K562 (cell line): ENCODE measurements at regions not wholly inside any gene's neighbourhood (a gene's known extent, or its start where the extent isn't known, plus 50 kb on each side); places are given as distances from the start of the nearest gene placed in this dataset.

ENCODE experiments used
- ATAC-seq: fragments of 200-7000 bp; cut with Tn5 transposase; 3 replicates; pipeline ENCODE4 v1.9.1; 2020; ENCODE audit warnings: moderate library complexity
- BruUV-seq: library from RNA; stranded (reverse); fragments of 400-500 nt; replicated peaks from 2 replicates; lab custom pipeline; 2021; lab: Mats Ljungman, UMichigan
- CTCF ChIA-PET: fragments of 300-600 bp; formaldehyde crosslinking; extraction: SDS; loops from one replicate; lab custom pipeline; 2021; ENCODE audit warnings: low intra/inter-chr PET ratio; lab: Yijun Ruan, JAX
- POLR2A ChIA-PET: fragments of 300-600, 350-650 bp; sonication (Branson Sonifier 250); formaldehyde crosslinking; extraction: SDS; loops from one replicate; lab custom pipeline; 2021; ENCODE audit warnings: antibody characterized with exemption, inconsistent platforms; lab: Yijun Ruan, JAX
- DNase-seq, 4 experiments: peaks; one replicate each; pipeline versions ENCODE4 v3.0.0 to v3.0.0-alpha.2; 2011 to 2018; ENCODE audit warnings: low spot score in 3 of 4, mixed read lengths in 3 of 4; ENCODE audit errors: extremely low read depth in 1 of 4
- FAIRE-seq: peaks from 2 replicates; lab custom pipeline; 2011; peaks lifted over from hg19 to GRCh38; lab: Jason Lieb, UNC
- H2AFZ ChIP-seq: 2 replicates; pipeline ENCODE4 v1.6.0; 2011; ENCODE audit warnings: low read depth, low read length, control low read depth, inconsistent platforms
- H3K27ac ChIP-seq: fragments of 200-600 bp; 3 replicates; pipeline ENCODE4 v1.8.0; 2011; ENCODE audit warnings: low read depth, mild to moderate bottlenecking, control low read depth, inconsistent platforms, low read length, moderate library complexity, mixed read lengths; ENCODE audit errors: extremely low read depth
- H3K27me3 ChIP-seq, 2 experiments: fragments of 300-600 bp in 1 of 2; 2 replicates in 1 of 2; 3 replicates in 1 of 2; pipeline versions ENCODE4 v1.6.0 to v1.8.0; 2011; ENCODE audit warnings: inconsistent platforms in 2 of 2, low read length in 2 of 2, mild to moderate bottlenecking in 1 of 2, mixed read lengths in 1 of 2, moderate library complexity in 1 of 2; ENCODE audit not compliant: control insufficient read depth in 2 of 2, insufficient read depth in 2 of 2
- H3K36me3 ChIP-seq: fragments of 300-600 bp; 3 replicates; pipeline ENCODE4 v1.8.0; 2011; ENCODE audit warnings: mild to moderate bottlenecking, low read length, inconsistent platforms; ENCODE audit not compliant: control insufficient read depth, insufficient read depth
- H3K4me1 ChIP-seq, 2 experiments: fragments of 200-600 bp in 1 of 2; replicated peaks in 1 of 2; 2 replicates in 1 of 2; 3 replicates in 1 of 2; pipeline versions ENCODE4 v1.5.1 to v1.8.0; 2011; ENCODE audit warnings: inconsistent platforms in 2 of 2, low read length in 2 of 2, mild to moderate bottlenecking in 1 of 2, mixed read lengths in 1 of 2, moderate library complexity in 1 of 2; ENCODE audit not compliant: control insufficient read depth in 2 of 2, insufficient read depth in 2 of 2
- H3K4me2 ChIP-seq: 2 replicates; pipeline ENCODE4 v1.6.1; 2011; ENCODE audit warnings: low read length, control low read depth, inconsistent platforms, mixed read lengths; ENCODE audit not compliant: insufficient read depth
- H3K4me3 ChIP-seq: fragments of 200-600 bp; sonication (generic), shearing (Covaris generic); 2 replicates; pipeline ENCODE4 v1.5.1; 2016; ENCODE audit warnings: control low read depth, inconsistent platforms
- H3K79me2 ChIP-seq: fragments of 200-600 bp; 3 replicates; pipeline ENCODE4 v1.8.0; 2011; ENCODE audit warnings: low read length, inconsistent platforms; ENCODE audit not compliant: control insufficient read depth, insufficient read depth
- H3K9ac ChIP-seq, 2 experiments: 2 replicates each; pipeline versions ENCODE4 v1.6.0 to v1.6.1; 2011; ENCODE audit warnings: low read depth in 2 of 2, low read length in 2 of 2, control low read depth in 1 of 2, inconsistent platforms in 1 of 2, mild to moderate bottlenecking in 1 of 2, mixed read lengths in 1 of 2; ENCODE audit not compliant: insufficient read depth in 1 of 2
- H3K9me1 ChIP-seq: one replicate; pipeline ENCODE4 v1.6.0; 2011; ENCODE audit warnings: inconsistent platforms, mild to moderate bottlenecking, low read length, moderate library complexity; ENCODE audit not compliant: control insufficient read depth, insufficient read depth
- H3K9me3 ChIP-seq: replicated peaks from 2 replicates; pipeline ENCODE4 v1.5.1; 2011; ENCODE audit warnings: low read depth, low read length, inconsistent platforms; ENCODE audit not compliant: control insufficient read depth, insufficient read depth
- H4K20me1 ChIP-seq: replicated peaks from 2 replicates; pipeline ENCODE4 v1.6.1; 2011; ENCODE audit warnings: low read length, inconsistent platforms, mixed read lengths; ENCODE audit not compliant: control insufficient read depth, insufficient read depth
- EP400 ChIP-seq: fragments of 450-650 bp; IDR thresholded peaks from 2 replicates; pipeline ENCODE4 v1.6.1; 2017; ENCODE audit warnings: antibody characterized with exemption, mild to moderate bottlenecking, moderate library complexity
- RCOR1 ChIP-seq, 2 experiments: IDR thresholded peaks; 2 replicates each; pipeline ENCODE4 v1.6.1; 2012; ENCODE audit warnings: low read depth in 2 of 2, low read length in 2 of 2, borderline replicate concordance in 1 of 2, improper control_type of control experiment in 1 of 2
- SMARCA5 ChIP-seq: fragments of 450-650 bp; IDR thresholded peaks from 2 replicates; pipeline ENCODE4 v1.6.1; 2016
- SUPT5H ChIP-seq: fragments of 450-650 bp; IDR thresholded peaks from 2 replicates; pipeline ENCODE4 v1.6.1; 2016
- TCF7L2 ChIP-seq: fragments of 150-350 bp; IDR thresholded peaks from 2 replicates; pipeline ENCODE4 v1.6.1; 2016; ENCODE audit warnings: low read depth, mild to moderate bottlenecking, low read length, moderate library complexity
- WGBS: fragments of 100-300 bp; shearing (Covaris generic); methylation state at CpG from one replicate; pipeline ENCODE4 v1.1.6; 2016; ENCODE audit warnings: low coverage, mixed read lengths; ENCODE audit not compliant: insufficient coverage; ENCODE audit errors: missing lambda C conversion rate; 5-methylcytosine and 5-hydroxymethylcytosine counted together
- in situ Hi-C: fragments of 300-500 bp; cut with MboI; formaldehyde crosslinking; loops from 4 replicates; pipeline ENCODE4 v1.15.0; 2018; ENCODE audit warnings: inconsistent platforms, mixed read lengths
- intact Hi-C: fragments of 100-400 bp; cut with micrococcal nuclease; formaldehyde crosslinking; loops from 2 replicates; pipeline ENCODE4 v1.14.2; 2022
- TF ChIP-seq, protein P1 (sequence below): sonication (generic); formaldehyde crosslinking; IDR thresholded peaks from 2 replicates; pipeline ENCODE4 v1.8.0; 2022; ENCODE audit warnings: missing genetic modification reagents, mild to moderate bottlenecking, moderate library complexity, borderline replicate concordance
- TF ChIP-seq, protein P2 (sequence below), 2 experiments: fragments of 450-650 bp; IDR thresholded peaks; 2 replicates each; pipeline ENCODE4 v1.6.1; 2016; ENCODE audit warnings: mild to moderate bottlenecking in 2 of 2, borderline replicate concordance in 1 of 2, low read depth in 1 of 2, moderate library complexity in 1 of 2
- TF ChIP-seq, protein P3 (sequence below), 2 experiments: fragments of 450-650 bp; conservative IDR thresholded peaks; 2 replicates each; pipeline ENCODE4 v1.6.1; 2017; ENCODE audit warnings: mild to moderate bottlenecking in 2 of 2, moderate library complexity in 2 of 2

DNA sequence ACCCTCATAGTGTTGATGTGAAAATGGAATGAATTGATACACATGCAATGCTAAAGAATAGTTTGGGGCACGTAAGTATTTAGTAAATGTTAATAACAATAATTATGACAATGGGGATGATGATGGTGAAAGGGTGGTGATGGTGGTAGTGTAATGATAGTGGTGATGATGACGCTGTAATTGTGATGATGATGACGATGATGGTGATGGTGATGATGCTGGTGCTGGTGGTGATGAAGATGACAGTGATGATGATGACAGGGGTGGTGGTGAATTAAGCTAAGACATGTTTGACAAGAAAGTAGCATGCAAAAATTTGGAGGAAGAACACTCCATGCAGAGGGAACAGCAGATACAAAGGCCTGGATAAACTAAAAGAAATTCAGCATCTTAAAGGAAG lies 364.4 kb upstream of the API5 start:
- Histone ChIP-seq H3K4me3 (no peak overlapping the region), H3K79me2 (no peaks in the 10 kb centered on the region), H3K27me3 (no peaks in the 10 kb centered on the region), H3K27ac (no peak overlapping the region), H3K9me3 (no peaks in the 10 kb centered on the region), H3K36me3 (no peaks in the 10 kb centered on the region), H4K20me1 (no peaks in the 10 kb centered on the region), H2AFZ (no peak overlapping the region), H3K4me2 (no peak overlapping the region), H3K4me1 (no peaks in the 10 kb centered on the region), H3K9ac (no peak overlapping the region), H3K9me1 (no peaks in the 10 kb centered on the region)
- DNase-seq (no peak), FAIRE-seq (no peak), ATAC-seq (no peak)
- BruUV-seq, result no TSS peak
- ChIA-PET POLR2A (interaction anchor here (0.6 kb wide), 1 partner anchor 389 kb away, joined by 3 read pairs; no protein-coding TSS in a partner anchor), CTCF (no interaction called here)
- in situ Hi-C loops, result no loop called here
- intact Hi-C loops, result no loop called here
- 3% methylated on average over 3 of the region's 3 CpGs for WGBS
- TF ChIP-seq TCF7L2 (no peak), SUPT5H (no peak), SMARCA5 (no peak), EP400 (no peak), RCOR1 (IDR thresholded peaks at IDR 0.05; ENCODE audit: borderline replicate concordance in 1 of 2, low read depth in 2 of 2, low read length in 2 of 2) (no peak)
- TF ChIP-seq, protein P1, sequence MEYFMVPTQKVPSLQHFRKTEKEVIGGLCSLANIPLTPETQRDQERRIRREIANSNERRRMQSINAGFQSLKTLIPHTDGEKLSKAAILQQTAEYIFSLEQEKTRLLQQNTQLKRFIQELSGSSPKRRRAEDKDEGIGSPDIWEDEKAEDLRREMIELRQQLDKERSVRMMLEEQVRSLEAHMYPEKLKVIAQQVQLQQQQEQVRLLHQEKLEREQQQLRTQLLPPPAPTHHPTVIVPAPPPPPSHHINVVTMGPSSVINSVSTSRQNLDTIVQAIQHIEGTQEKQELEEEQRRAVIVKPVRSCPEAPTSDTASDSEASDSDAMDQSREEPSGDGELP, result no peak
- TF ChIP-seq, protein P2, sequence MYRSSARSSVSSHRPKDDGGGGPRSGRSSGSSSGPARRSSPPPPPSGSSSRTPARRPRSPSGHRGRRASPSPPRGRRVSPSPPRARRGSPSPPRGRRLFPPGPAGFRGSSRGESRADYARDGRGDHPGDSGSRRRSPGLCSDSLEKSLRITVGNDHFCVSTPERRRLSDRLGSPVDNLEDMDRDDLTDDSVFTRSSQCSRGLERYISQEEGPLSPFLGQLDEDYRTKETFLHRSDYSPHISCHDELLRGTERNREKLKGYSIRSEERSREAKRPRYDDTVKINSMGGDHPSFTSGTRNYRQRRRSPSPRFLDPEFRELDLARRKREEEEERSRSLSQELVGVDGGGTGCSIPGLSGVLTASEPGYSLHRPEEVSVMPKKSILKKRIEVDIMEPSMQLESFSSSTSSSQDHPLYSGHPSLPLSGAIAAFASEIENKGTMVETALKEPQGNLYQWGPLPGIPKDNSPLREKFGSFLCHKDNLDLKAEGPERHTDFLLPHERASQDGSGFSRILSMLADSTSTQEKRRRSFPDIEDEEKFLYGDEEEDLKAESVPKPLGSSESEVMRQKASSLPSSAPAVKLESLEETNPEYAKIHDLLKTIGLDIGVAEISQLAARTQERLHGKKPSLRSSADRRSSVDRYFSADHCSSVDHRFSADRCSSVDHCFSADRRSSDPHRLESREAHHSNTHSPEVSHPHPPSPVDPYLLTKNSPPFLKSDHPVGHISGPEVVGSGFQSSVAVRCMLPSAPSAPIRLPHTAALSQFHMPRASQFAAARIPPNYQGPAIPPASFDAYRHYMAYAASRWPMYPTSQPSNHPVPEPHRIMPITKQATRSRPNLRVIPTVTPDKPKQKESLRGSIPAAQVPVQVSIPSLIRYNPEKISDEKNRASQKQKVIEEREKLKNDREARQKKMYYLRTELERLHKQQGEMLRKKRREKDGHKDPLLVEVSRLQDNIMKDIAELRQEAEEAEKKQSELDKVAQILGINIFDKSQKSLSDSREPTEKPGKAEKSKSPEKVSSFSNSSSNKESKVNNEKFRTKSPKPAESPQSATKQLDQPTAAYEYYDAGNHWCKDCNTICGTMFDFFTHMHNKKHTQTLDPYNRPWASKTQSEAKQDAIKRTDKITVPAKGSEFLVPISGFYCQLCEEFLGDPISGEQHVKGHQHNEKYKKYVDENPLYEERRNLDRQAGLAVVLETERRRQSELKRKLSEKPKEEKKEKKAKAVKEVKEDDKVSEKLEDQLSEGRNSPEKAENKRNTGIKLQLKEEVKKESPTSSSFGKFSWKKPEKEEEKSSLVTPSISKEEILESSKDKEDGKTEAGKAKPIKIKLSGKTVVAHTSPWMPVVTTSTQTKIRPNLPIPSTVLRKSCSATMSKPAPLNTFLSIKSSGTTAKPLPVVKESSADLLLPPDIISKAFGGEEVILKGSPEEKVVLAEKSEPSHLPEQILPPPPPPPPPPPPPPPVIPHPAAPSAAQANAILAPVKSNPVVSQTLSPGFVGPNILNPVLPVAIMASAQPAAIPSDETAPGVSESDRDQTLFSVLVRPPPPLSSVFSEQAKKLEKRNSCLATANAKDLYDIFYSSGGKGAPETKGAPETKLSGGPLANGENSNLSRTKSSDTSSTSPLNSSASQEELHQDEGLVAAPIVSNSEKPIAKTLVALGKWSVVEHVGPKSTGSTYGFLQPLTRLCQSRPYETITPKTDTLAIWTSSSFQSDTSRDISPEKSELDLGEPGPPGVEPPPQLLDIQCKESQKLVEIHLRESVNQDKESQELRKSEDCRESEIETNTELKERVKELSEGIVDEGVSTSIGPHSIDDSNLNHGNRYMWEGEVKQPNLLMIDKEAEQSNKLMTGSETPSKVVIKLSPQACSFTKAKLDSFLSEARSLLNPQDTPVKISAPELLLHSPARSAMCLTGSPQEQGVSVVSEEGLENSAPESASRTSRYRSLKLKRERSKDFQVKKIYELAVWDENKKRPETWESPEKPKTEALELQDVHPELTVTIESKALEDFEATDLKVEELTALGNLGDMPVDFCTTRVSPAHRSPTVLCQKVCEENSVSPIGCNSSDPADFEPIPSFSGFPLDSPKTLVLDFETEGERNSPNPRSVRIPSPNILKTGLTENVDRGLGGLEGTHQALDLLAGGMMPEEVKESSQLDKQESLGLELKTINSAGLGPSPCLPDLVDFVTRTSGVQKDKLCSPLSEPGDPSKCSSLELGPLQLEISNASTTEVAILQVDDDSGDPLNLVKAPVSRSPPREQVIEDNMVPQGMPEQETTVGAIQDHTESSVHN (IDR thresholded peaks at IDR 0.05; ENCODE audit: borderline replicate concordance in 1 of 2, low read depth in 1 of 2), result no peak
- TF ChIP-seq, protein P3, sequence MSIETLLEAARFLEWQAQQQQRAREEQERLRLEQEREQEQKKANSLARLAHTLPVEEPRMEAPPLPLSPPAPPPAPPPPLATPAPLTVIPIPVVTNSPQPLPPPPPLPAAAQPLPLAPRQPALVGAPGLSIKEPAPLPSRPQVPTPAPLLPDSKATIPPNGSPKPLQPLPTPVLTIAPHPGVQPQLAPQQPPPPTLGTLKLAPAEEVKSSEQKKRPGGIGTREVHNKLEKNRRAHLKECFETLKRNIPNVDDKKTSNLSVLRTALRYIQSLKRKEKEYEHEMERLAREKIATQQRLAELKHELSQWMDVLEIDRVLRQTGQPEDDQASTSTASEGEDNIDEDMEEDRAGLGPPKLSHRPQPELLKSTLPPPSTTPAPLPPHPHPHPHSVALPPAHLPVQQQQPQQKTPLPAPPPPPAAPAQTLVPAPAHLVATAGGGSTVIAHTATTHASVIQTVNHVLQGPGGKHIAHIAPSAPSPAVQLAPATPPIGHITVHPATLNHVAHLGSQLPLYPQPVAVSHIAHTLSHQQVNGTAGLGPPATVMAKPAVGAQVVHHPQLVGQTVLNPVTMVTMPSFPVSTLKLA (conservative IDR thresholded peaks at IDR 0.05), result no peak
